Activated CD8-positive, alpha-beta T cell treated with anti-CD3 and anti-CD28 coated beads, Interleukin-2, amount 10 ng/mL, durations not matched to agents 7 days and 5 days (primary cell): ENCODE measurements at regions not wholly inside any gene's neighbourhood (a gene's known extent, or its start where the extent isn't known, plus 50 kb on each side); places are given as distances from the start of the nearest gene placed in this dataset.

Source experiments
- ATAC-seq: fragments of 150-1000 bp; cut with Tn5 transposase; one replicate; pipeline ENCODE4 v1.10.0; 2021; ENCODE audit warnings: moderate library complexity
- CTCF ChIA-PET: fragments of 350-600 bp; sonication (Branson Sonifier 250); formaldehyde crosslinking; loops from one replicate; lab custom pipeline; 2021; ENCODE audit warnings: antibody characterized with exemption; lab: Charles Lee
- POLR2A ChIA-PET: fragments of 350-600 bp; sonication (Branson Sonifier 250); formaldehyde crosslinking; loops from one replicate; lab custom pipeline; 2021; ENCODE audit warnings: antibody characterized with exemption; lab: Charles Lee
- DNase-seq: peaks from one replicate; pipeline ENCODE4 v3.0.0-alpha.2; 2020
- H3K27ac Mint-ChIP-seq: one replicate; pipeline ENCODE4 v1.8.0; 2021; ENCODE audit warnings: mild to moderate bottlenecking, mixed read lengths
- H3K27me3 Mint-ChIP-seq: one replicate; pipeline ENCODE4 v1.8.0; 2021; ENCODE audit warnings: low read depth, mixed read lengths
- H3K36me3 Mint-ChIP-seq: one replicate; pipeline ENCODE4 v1.8.0; 2021; ENCODE audit warnings: low read depth, mixed read lengths
- H3K4me1 Mint-ChIP-seq: one replicate; pipeline ENCODE4 v1.8.0; 2021; ENCODE audit warnings: low read depth, mixed read lengths
- H3K4me3 Mint-ChIP-seq: one replicate; pipeline ENCODE4 v1.8.0; 2021; ENCODE audit warnings: mild to moderate bottlenecking, mixed read lengths
- H3K9me3 Mint-ChIP-seq: one replicate; pipeline ENCODE4 v1.8.0; 2022; ENCODE audit warnings: mixed read lengths; ENCODE audit not compliant: insufficient read depth

DNA sequence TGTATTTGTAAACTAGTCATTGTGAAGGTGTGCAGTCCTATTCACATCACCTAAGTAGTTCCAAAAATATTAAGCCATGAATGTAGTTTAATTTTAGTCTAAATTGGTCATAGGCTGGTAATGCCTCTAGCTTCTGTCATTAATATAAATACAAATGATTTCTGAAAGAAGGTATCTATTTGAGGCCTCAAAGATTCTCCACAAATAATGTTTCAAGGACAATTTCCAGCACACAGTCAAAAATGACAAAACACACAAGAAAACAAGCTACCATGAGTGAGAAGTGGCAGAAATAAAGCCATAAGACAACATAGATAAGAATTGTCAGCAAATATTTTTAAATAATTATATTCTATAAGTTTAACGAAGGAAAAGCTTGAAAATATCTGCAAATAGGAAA lies 66.7 kb upstream of the PDK4 start:
- no peak overlapping the region for H3K27ac Mint-ChIP-seq
- no peaks in the 10 kb centered on the region for H3K36me3 Mint-ChIP-seq
- CTCF ChIA-PET, result no interaction called here
- POLR2A ChIA-PET, result no interaction called here
- no peaks in the 10 kb centered on the region for H3K4me1 Mint-ChIP-seq
- no peaks in the 10 kb centered on the region for H3K27me3 Mint-ChIP-seq
- ATAC-seq, result no peak
- DNase-seq, result no peak
- H3K4me3 Mint-ChIP-seq, result no peak overlapping the region
- peaks cover 3% of the 10 kb centered on the region for H3K9me3 Mint-ChIP-seq

DNA sequence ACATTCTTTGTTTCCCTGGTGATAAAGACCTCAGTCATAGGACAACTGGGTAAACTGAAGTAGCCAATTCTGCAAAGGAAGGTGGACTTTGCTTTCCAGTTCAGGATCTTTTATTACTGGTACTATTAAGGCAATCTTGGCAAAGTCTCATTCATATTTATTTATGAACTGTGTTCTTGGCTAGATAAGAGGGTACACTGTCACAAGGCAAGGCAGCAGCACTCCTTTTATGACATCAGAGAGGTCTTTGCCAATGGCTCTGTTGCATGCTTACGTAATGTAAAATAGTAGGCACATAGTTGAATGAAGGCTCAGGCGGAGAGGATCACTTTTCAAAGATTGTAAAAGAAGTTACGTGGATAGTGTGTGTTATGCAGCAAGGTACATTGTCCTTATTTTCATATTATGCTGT lies 63.7 kb upstream of the PDK4 start:
- Mint-ChIP-seq H3K27me3 (no peaks in the 10 kb centered on the region), H3K4me3 (no peak overlapping the region), H3K36me3 (no peaks in the 10 kb centered on the region), H3K4me1 (no peaks in the 10 kb centered on the region), H3K9me3 (peaks cover 3% of the 10 kb centered on the region), H3K27ac (no peak overlapping the region)
- ATAC-seq (no peak), DNase-seq (no peak)
- CTCF ChIA-PET, result no interaction called here
- POLR2A ChIA-PET, result no interaction called here

DNA sequence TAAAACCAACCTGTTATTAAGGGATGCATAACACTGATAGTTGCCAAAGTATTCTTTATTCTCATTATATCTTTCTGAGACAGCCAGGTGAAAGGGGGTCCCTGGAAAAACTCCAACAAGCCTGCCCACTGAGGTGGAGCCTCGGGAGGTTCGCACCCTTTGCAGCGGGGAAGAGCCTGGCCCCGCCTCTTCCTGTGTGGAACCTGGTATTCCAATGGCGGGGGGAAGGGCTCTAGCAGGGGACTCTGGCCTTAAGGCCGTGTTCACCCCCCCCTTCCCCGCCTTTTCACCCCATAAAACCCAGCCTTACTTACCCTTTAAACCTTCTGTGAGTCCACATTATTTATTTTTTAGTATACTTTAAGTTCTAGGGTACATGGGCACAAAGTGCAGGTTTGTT lies 62.4 kb upstream of the PDK4 start:
- no peak overlapping the region for H3K27ac Mint-ChIP-seq
- H3K4me3 Mint-ChIP-seq, result no peak overlapping the region
- H3K9me3 Mint-ChIP-seq, result peaks cover 3% of the 10 kb centered on the region
- ATAC-seq (no peak), DNase-seq (no peak)
- CTCF ChIA-PET, result no interaction called here
- no peaks in the 10 kb centered on the region for H3K4me1 Mint-ChIP-seq
- H3K36me3 Mint-ChIP-seq, result no peaks in the 10 kb centered on the region
- no peaks in the 10 kb centered on the region for H3K27me3 Mint-ChIP-seq
- POLR2A ChIA-PET, result no interaction called here

DNA sequence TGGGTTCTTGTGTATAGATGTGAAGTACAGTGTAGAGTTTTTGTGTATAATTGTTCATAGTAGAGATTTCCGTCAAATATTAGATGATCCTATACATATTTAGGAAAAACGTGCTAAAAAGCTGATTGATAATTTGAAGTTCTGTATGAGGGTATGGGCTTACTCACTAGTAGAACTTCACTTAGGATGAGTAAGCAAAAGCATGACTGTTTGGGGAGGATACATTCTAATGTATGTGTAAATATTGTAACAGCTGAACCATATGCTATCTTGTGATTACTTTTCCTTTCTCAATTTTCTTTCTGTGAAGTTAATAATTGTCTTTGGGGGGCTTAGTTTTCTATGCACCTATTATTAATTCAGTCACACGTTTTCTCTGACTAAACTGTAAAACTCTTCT lies 53.2 kb upstream of the PDK4 start:
- no peaks in the 10 kb centered on the region for H3K27me3 Mint-ChIP-seq
- no peak overlapping the region for H3K27ac Mint-ChIP-seq
- no peak overlapping the region for H3K4me3 Mint-ChIP-seq
- no peaks in the 10 kb centered on the region for H3K36me3 Mint-ChIP-seq
- POLR2A ChIA-PET, result no interaction called here
- CTCF ChIA-PET, result no interaction called here
- no peak for DNase-seq
- ATAC-seq, result no peak
- no peaks in the 10 kb centered on the region for H3K9me3 Mint-ChIP-seq
- no peaks in the 10 kb centered on the region for H3K4me1 Mint-ChIP-seq

DNA sequence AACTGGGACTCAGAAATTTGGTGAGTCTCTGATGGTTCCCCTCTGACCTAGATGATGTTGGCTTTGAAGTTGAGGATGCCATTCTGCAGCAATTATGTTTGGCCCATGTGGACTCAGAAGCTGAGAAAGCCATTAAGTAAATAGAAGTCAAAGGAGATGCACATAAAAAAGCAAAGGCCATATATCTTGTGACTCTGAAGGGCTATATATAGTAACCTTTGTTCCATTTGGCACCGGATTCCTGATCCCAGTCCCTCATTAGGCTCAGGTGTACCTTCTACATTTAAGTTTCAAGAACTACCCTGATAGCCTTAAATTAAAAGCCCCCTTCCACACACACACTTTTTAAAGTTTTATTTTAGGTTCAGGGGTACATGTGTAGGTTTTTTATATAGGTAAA lies 50.0 kb upstream of the PDK4 start:
- H3K4me1 Mint-ChIP-seq, result no peaks in the 10 kb centered on the region
- H3K9me3 Mint-ChIP-seq, result no peaks in the 10 kb centered on the region
- no peak overlapping the region for H3K4me3 Mint-ChIP-seq
- no peak overlapping the region for H3K27ac Mint-ChIP-seq
- DNase-seq, result no peak
- ATAC-seq, result no peak
- H3K27me3 Mint-ChIP-seq, result no peaks in the 10 kb centered on the region
- H3K36me3 Mint-ChIP-seq, result no peaks in the 10 kb centered on the region
- ChIA-PET POLR2A (no interaction called here), CTCF (no interaction called here)
